HEK293 (cell line): ENCODE measurements at regions not wholly inside any gene's neighbourhood (a gene's known extent, or its start where the extent isn't known, plus 50 kb on each side); places are given as distances from the start of the nearest gene placed in this dataset.
A peak's percentile ranks its signal among the peaks of the same experiment; 100 is the strongest.

Source experiments
- CTCF ChIA-PET: fragments of 350-600 bp; formaldehyde crosslinking; extraction: SDS; loops from one replicate; lab custom pipeline; 2021; ENCODE audit warnings: antibody characterized with exemption; lab: Yijun Ruan, JAX
- POLR2A ChIA-PET: fragments of 300-600 bp; formaldehyde crosslinking; extraction: SDS; loops from one replicate; lab custom pipeline; 2020; ENCODE audit warnings: antibody characterized with exemption, inconsistent platforms; lab: Yijun Ruan, JAX
- H3K27ac ChIP-seq: fragments of 200-500 bp; sonication (Bioruptor generic); 2 replicates; pipeline ENCODE4 v1.5.1; 2014; ENCODE audit warnings: low read depth, low read length, control low read depth, inconsistent platforms; ENCODE audit errors: extremely low read depth
- H3K36me3 ChIP-seq, 2 experiments: fragments of 200-500 bp in 1 of 2; sonication (Bioruptor generic) in 1 of 2; 1 replicate in 1 of 2; 2 replicates in 1 of 2; pipeline ENCODE4 v1.5.1; 2014 to 2017; ENCODE audit warnings: inconsistent platforms in 2 of 2, low read length in 2 of 2; ENCODE audit not compliant: control insufficient read depth in 2 of 2, insufficient read depth in 1 of 2
- H3K4me1 ChIP-seq: fragments of 200-500 bp; sonication (Bioruptor generic); 2 replicates; pipeline ENCODE4 v1.5.1; 2014; ENCODE audit warnings: mild to moderate bottlenecking, low read length, inconsistent platforms; ENCODE audit not compliant: control insufficient read depth, insufficient read depth
- H3K4me3 ChIP-seq: 2 replicates; pipeline ENCODE4 v1.5.1; 2011; ENCODE audit warnings: low read depth, mild to moderate bottlenecking, control low read depth, low read length, moderate library complexity
- H3K9me3 ChIP-seq: fragments of 200-500 bp; sonication (Bioruptor generic); 2 replicates; pipeline ENCODE4 v1.5.1; 2014; ENCODE audit warnings: low read depth, low read length, inconsistent platforms; ENCODE audit not compliant: control insufficient read depth, insufficient read depth
- BCL6B ChIP-seq: fragments of 450-650 bp; formaldehyde crosslinking; IDR thresholded peaks from 2 replicates; pipeline ENCODE4 v1.5.1; 2017; ENCODE audit warnings: missing biosample characterization, missing genetic modification characterization
- GLIS1 ChIP-seq: fragments of 450-650 bp; formaldehyde crosslinking; IDR thresholded peaks from 2 replicates; pipeline ENCODE4 v1.5.1; 2016; ENCODE audit warnings: missing biosample characterization, missing genetic modification characterization
- KLF9 ChIP-seq: fragments of 450-650 bp; formaldehyde crosslinking; IDR thresholded peaks from 2 replicates; pipeline ENCODE4 v1.5.1; 2016; ENCODE audit warnings: missing biosample characterization, missing genetic modification characterization, low read depth
- SCRT2 ChIP-seq: fragments of 450-650 bp; formaldehyde crosslinking; IDR thresholded peaks from 2 replicates; pipeline ENCODE4 v1.5.1; 2016; ENCODE audit warnings: missing biosample characterization, missing genetic modification characterization
- SP2 ChIP-seq: fragments of 450-650 bp; formaldehyde crosslinking; IDR thresholded peaks from 2 replicates; pipeline ENCODE4 v1.5.1; 2016; ENCODE audit warnings: missing biosample characterization, missing genetic modification characterization
- ZBTB11 ChIP-seq: fragments of 450-650 bp; formaldehyde crosslinking; conservative IDR thresholded peaks from 2 replicates; pipeline ENCODE4 v1.5.1; 2016; ENCODE audit warnings: low read depth, missing biosample characterization, missing genetic modification characterization
- ZBTB44 ChIP-seq: fragments of 450-650 bp; IDR thresholded peaks from 2 replicates; pipeline ENCODE4 v1.5.1; 2018; ENCODE audit warnings: missing biosample characterization, mild to moderate bottlenecking, missing genetic modification characterization
- ZNF10 ChIP-seq: fragments of 450-650 bp; formaldehyde crosslinking; IDR thresholded peaks from 2 replicates; pipeline ENCODE4 v1.5.1; 2017; ENCODE audit warnings: missing biosample characterization, missing genetic modification characterization
- ZNF266 ChIP-seq: fragments of 450-650 bp; formaldehyde crosslinking; IDR thresholded peaks from 2 replicates; pipeline ENCODE4 v1.5.1; 2016; ENCODE audit warnings: missing biosample characterization, missing genetic modification characterization, low read depth
- ZNF341 ChIP-seq: fragments of 450-650 bp; formaldehyde crosslinking; IDR thresholded peaks from 2 replicates; pipeline ENCODE4; 2016; ENCODE audit warnings: low read depth, missing biosample characterization, missing genetic modification characterization
- ZNF416 ChIP-seq: fragments of 450-650 bp; formaldehyde crosslinking; IDR thresholded peaks from 2 replicates; pipeline ENCODE4 v1.5.1; 2016; ENCODE audit warnings: missing biosample characterization, missing genetic modification characterization
- ZNF518A ChIP-seq: fragments of 450-650 bp; formaldehyde crosslinking; conservative IDR thresholded peaks from 2 replicates; pipeline ENCODE4 v1.5.1; 2016; ENCODE audit warnings: low read depth, missing biosample characterization, missing genetic modification characterization
- ZNF521 ChIP-seq: fragments of 450-650 bp; formaldehyde crosslinking; IDR thresholded peaks from 2 replicates; pipeline ENCODE4 v1.5.1; 2017; ENCODE audit warnings: missing biosample characterization, mild to moderate bottlenecking, missing genetic modification characterization
- ZNF580 ChIP-seq: fragments of 450-650 bp; formaldehyde crosslinking; IDR thresholded peaks from 2 replicates; pipeline ENCODE4 v1.5.1; 2016; ENCODE audit warnings: missing biosample characterization, missing genetic modification characterization
- ZNF626 ChIP-seq: fragments of 450-650 bp; sonication (Bioruptor Pico); formaldehyde crosslinking; IDR thresholded peaks from 2 replicates; pipeline ENCODE4 v1.5.1; 2018; ENCODE audit warnings: missing biosample characterization, missing genetic modification characterization, inconsistent platforms
- ZNF701 ChIP-seq: fragments of 450-650 bp; formaldehyde crosslinking; IDR thresholded peaks from 2 replicates; pipeline ENCODE4 v1.5.1; 2016; ENCODE audit warnings: missing biosample characterization, missing genetic modification characterization
- ZNF707 ChIP-seq: fragments of 450-650 bp; formaldehyde crosslinking; IDR thresholded peaks from 2 replicates; pipeline ENCODE4 v1.5.1; 2016; ENCODE audit warnings: missing biosample characterization, missing genetic modification characterization
- ZNF792 ChIP-seq: fragments of 450-650 bp; formaldehyde crosslinking; IDR thresholded peaks from 2 replicates; pipeline ENCODE4 v1.5.1; 2016; ENCODE audit warnings: missing biosample characterization, missing genetic modification characterization

GRCh38 chr14:101033446-101034165 lies 130.1 kb upstream of the RTL1 start (continued):
- no peak for TF ChIP-seq BCL6B (tag by site-specific recombination)
- TF ChIP-seq SP2 (tag by site-specific recombination), result no peak
- no peak for TF ChIP-seq ZBTB11 (tag by site-specific recombination)
- no peak for TF ChIP-seq KLF9
- no peak for TF ChIP-seq ZNF521
- no peak for TF ChIP-seq ZNF266 (tag by site-specific recombination)
- no peak for TF ChIP-seq ZNF701 (tag by site-specific recombination)
- TF ChIP-seq ZNF792 (tag by site-specific recombination), result no peak

- CTCF ChIA-PET, result interaction anchor here (0.7 kb wide), 1 partner anchor 132 kb away, joined by 3 read pairs; no protein-coding TSS in a partner anchor
These were observed 131.5 kb upstream of the RTL1 start for GRCh38 chr14:101034986-101035385.

GRCh38 chr14:101035466-101036225 lies 132.1 kb upstream of the RTL1 start:
- Histone ChIP-seq H3K27ac (no peak overlapping the region), H3K4me1 (no peaks in the 10 kb centered on the region), H3K9me3 (no peaks in the 10 kb centered on the region), H3K4me3 (no peak overlapping the region), H3K36me3 (no peaks in the 10 kb centered on the region)
- TF ChIP-seq ZNF341 (tag by site-specific recombination), result 0 out of 2 replicates have a peak, but pooled peaks have one; percentile 33
- TF ChIP-seq GLIS1, result 0 out of 2 replicates have a peak, but pooled peaks have one; percentile 6
- no peak for TF ChIP-seq ZNF416 (tag by site-specific recombination)
- no peak for TF ChIP-seq SCRT2 (tag by site-specific recombination)
- TF ChIP-seq ZNF518A (tag by site-specific recombination), result no peak
- TF ChIP-seq ZNF10 (tag by site-specific recombination), result no peak
- TF ChIP-seq ZNF580, result no peak
- TF ChIP-seq ZNF707 (tag by site-specific recombination), result no peak
- TF ChIP-seq ZNF626 (tag by site-specific recombination), result no peak
- ChIA-PET POLR2A (interaction anchor here (0.7 kb wide), 1 partner anchor 214 kb away, joined by 6 read pairs; no protein-coding TSS in a partner anchor), CTCF (interaction anchor here (0.6 kb wide), 2 partner anchors 27 to 116 kb away, joined by 3 to 5 read pairs; no protein-coding TSS in a partner anchor)

More at GRCh38 chr14:101034986-101035385, 131.5 kb upstream of the RTL1 start:
- Histone ChIP-seq H3K4me3 (no peak overlapping the region), H3K36me3 (no peaks in the 10 kb centered on the region), H3K4me1 (no peaks in the 10 kb centered on the region), H3K9me3 (no peaks in the 10 kb centered on the region), H3K27ac (no peak overlapping the region)
- TF ChIP-seq ZBTB44 (tag by site-specific recombination), result no peak
- POLR2A ChIA-PET, result no interaction called here
